ENCODE measurements at regions not wholly inside any gene's neighbourhood (a gene's known extent, or its start where the extent isn't known, plus 50 kb on each side); places are given as distances from the start of the nearest gene placed in this dataset.

GRCh38 chr2:240208631-240209211 is 68.3 kb upstream of the OTOS start:
- peak; percentile 70 for DNase-seq (ENCODE audit: low spot score)

- DNase-seq (ENCODE audit: low spot score) = no peak
Measured at GRCh38 chr2:240209493-240209892, 69.0 kb upstream of the OTOS start.

- no peak for DNase-seq (ENCODE audit: low spot score)
Measured at GRCh38 chr2:240210198-240210965, 69.9 kb upstream of the OTOS start.

GRCh38 chr2:240211096-240211495 is 70.6 kb upstream of the OTOS start:
- DNase-seq (ENCODE audit: low spot score) = no peak

GRCh38 chr2:240211598-240212424 is 71.4 kb upstream of the OTOS start:
- no peak for DNase-seq (ENCODE audit: low spot score)

GRCh38 chr2:240212425-240213225 is 72.2 kb upstream of the OTOS start:
- DNase-seq (ENCODE audit: low spot score) = no peak

GRCh38 chr2:240213226-240213475 is 72.7 kb upstream of the OTOS start:
- DNase-seq (ENCODE audit: low spot score) = no peak

GRCh38 chr2:240213476-240214421 is 73.3 kb upstream of the OTOS start:
- no peak for DNase-seq (ENCODE audit: low spot score)

GRCh38 chr2:240214790-240215675 is 74.6 kb upstream of the OTOS start:
- no peak for DNase-seq (ENCODE audit: low spot score)

GRCh38 chr2:240215676-240216051 is 75.2 kb upstream of the OTOS start:
- no peak for DNase-seq (ENCODE audit: low spot score)

GRCh38 chr2:240216167-240216566 is 75.7 kb upstream of the OTOS start:
- DNase-seq (ENCODE audit: low spot score) = no peak

GRCh38 chr2:240217431-240218301 is 77.2 kb upstream of the OTOS start:
- no peak for DNase-seq (ENCODE audit: low spot score)

GRCh38 chr2:240219208-240219890 is 78.9 kb upstream of the OTOS start:
- DNase-seq (ENCODE audit: low spot score) = no peak

- DNase-seq (ENCODE audit: low spot score) = peak; percentile 67
Measured at GRCh38 chr2:240220371-240220770, 79.9 kb upstream of the OTOS start.

GRCh38 chr2:240223631-240224030 is 83.2 kb upstream of the OTOS start:
- DNase-seq (ENCODE audit: low spot score) = no peak

GRCh38 chr2:240224676-240225075 is 84.2 kb upstream of the OTOS start:
- peak; percentile 81 for DNase-seq (ENCODE audit: low spot score)

- no peak for DNase-seq (ENCODE audit: low spot score)
Measured at GRCh38 chr2:240225131-240225530, 84.7 kb upstream of the OTOS start.

- DNase-seq (ENCODE audit: low spot score) = no peak
Measured at GRCh38 chr2:240225660-240226475, 85.4 kb upstream of the OTOS start.
